Keratinocyte (primary cell): ENCODE measurements at regions not wholly inside any gene's neighbourhood (a gene's known extent, or its start where the extent isn't known, plus 50 kb on each side); places are given as distances from the start of the nearest gene placed in this dataset.

Experiments
- DNase-seq: peaks from one replicate; pipeline ENCODE4 v3.0.0-alpha.2; 2011; ENCODE audit warnings: low read depth, missing footprints, low spot score
- FAIRE-seq: peaks from 2 replicates; lab custom pipeline; 2011; peaks lifted over from hg19 to GRCh38; lab: Jason Lieb, UNC
- H2AFZ ChIP-seq: 2 replicates; pipeline ENCODE4 v1.6.0; 2012; ENCODE audit warnings: low read length, control low read depth, inconsistent platforms; ENCODE audit not compliant: control insufficient read depth
- H3K27ac ChIP-seq: 2 replicates; pipeline ENCODE4 v1.5.1; 2011; ENCODE audit warnings: low read length; ENCODE audit not compliant: control insufficient read depth, insufficient read depth
- H3K27me3 ChIP-seq: 3 replicates; pipeline ENCODE4 v1.6.0; 2011; ENCODE audit warnings: low read length; ENCODE audit not compliant: control insufficient read depth, insufficient read depth; ENCODE audit errors: extremely low read depth
- H3K36me3 ChIP-seq, 2 experiments: 2 replicates in 1 of 2; 3 replicates in 1 of 2; pipeline ENCODE4 v1.5.1; 2011; ENCODE audit warnings: low read length in 2 of 2, mild to moderate bottlenecking in 1 of 2; ENCODE audit not compliant: control insufficient read depth in 2 of 2, insufficient read depth in 2 of 2; ENCODE audit errors: extremely low read depth in 1 of 2
- H3K4me1 ChIP-seq: 3 replicates; pipeline ENCODE4 v1.5.1; 2011; ENCODE audit warnings: low read length; ENCODE audit not compliant: control insufficient read depth, insufficient read depth; ENCODE audit errors: extremely low read depth
- H3K4me2 ChIP-seq: 3 replicates; pipeline ENCODE4 v1.6.0; 2011; ENCODE audit warnings: low read depth, low read length; ENCODE audit not compliant: control insufficient read depth, insufficient read depth; ENCODE audit errors: extremely low read depth
- H3K4me3 ChIP-seq, 3 experiments: fragments of 200-600 bp in 1 of 3; sonication (generic) in 1 of 3; 2 replicates in 2 of 3; 3 replicates in 1 of 3; pipeline ENCODE4 v1.5.1; 2011 to 2016; ENCODE audit warnings: low read length in 3 of 3, mild to moderate bottlenecking in 3 of 3, control low read depth in 2 of 3, inconsistent platforms in 1 of 3, low read depth in 1 of 3, mixed read lengths in 1 of 3, mixed run types in 1 of 3, moderate library complexity in 1 of 3; ENCODE audit not compliant: control insufficient read depth in 2 of 3, insufficient read depth in 2 of 3; ENCODE audit errors: extremely low read depth in 1 of 3
- H3K79me2 ChIP-seq: 2 replicates; pipeline ENCODE4 v1.6.0; 2012; ENCODE audit warnings: low read length; ENCODE audit not compliant: control insufficient read depth, insufficient read depth
- H3K9ac ChIP-seq: 3 replicates; pipeline ENCODE4 v1.6.0; 2011; ENCODE audit warnings: low read length; ENCODE audit not compliant: control insufficient read depth, insufficient read depth; ENCODE audit errors: extremely low read depth
- H3K9me1 ChIP-seq: 3 replicates; pipeline ENCODE4 v1.6.0; 2011; ENCODE audit warnings: low read length; ENCODE audit not compliant: control insufficient read depth, insufficient read depth; ENCODE audit errors: extremely low read depth
- H3K9me3 ChIP-seq: 2 replicates; pipeline ENCODE4 v1.5.1; 2012; ENCODE audit warnings: low read depth, low read length; ENCODE audit not compliant: control insufficient read depth
- H4K20me1 ChIP-seq: 3 replicates; pipeline ENCODE4 v1.6.0; 2011; ENCODE audit warnings: low read length; ENCODE audit not compliant: control insufficient read depth, insufficient read depth; ENCODE audit errors: extremely low read depth
- EZH2 ChIP-seq: IDR thresholded peaks from one replicate; pipeline ENCODE4 v1.6.1; 2012; ENCODE audit warnings: inconsistent platforms, mild to moderate bottlenecking, low read length, moderate library complexity
- dilution Hi-C: fragments of 300-500 bp; cut with MboI; formaldehyde crosslinking; loops from one replicate; pipeline ENCODE4 v1.7.0; 2020; ENCODE audit warnings: low sequenced_read_pairs; ENCODE audit not compliant: extremely low pct_ligation_motif_present
- TF ChIP-seq, protein P1 (sequence below), 3 experiments: IDR thresholded peaks in 1 of 3; conservative IDR thresholded peaks in 1 of 3; optimal IDR thresholded peaks in 1 of 3; 2 replicates in 2 of 3; 3 replicates in 1 of 3; pipeline versions ENCODE3 to v1.5.1; 2011; ENCODE audit warnings: low read length in 3 of 3, mild to moderate bottlenecking in 3 of 3, moderate library complexity in 2 of 3, control low read depth in 1 of 3, inconsistent platforms in 1 of 3; ENCODE audit not compliant: insufficient read depth in 2 of 3; ENCODE audit errors: extremely low read depth in 1 of 3

DNA sequence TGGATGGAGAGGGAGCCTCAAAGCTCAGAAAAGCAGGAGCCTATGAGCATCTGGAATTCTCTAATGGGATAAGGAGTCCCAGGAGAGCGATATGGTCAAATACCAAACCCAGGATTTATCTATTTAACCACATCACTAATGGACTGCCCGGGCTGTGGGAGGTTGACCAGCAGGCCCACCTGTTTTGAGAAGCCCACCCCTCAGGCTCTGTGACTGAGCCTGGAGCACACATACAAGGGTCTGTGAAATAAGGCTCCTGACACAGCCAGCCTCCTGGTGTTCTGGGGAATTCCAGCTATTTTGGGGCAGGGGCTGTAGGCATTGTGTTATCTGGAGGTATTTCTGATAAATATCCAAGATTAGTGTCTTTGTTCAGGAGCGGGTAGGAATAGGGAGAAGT is 132.0 kb upstream of the C1orf21 start:
- no peaks in the 10 kb centered on the region for H3K9me1 ChIP-seq
- no peak overlapping the region for H3K4me2 ChIP-seq
- H3K4me3 ChIP-seq: no peak overlapping the region
- H3K9ac ChIP-seq: no peak overlapping the region
- no peaks in the 10 kb centered on the region for H3K79me2 ChIP-seq
- H3K27me3 ChIP-seq: peaks cover 5% of the 10 kb centered on the region
- H3K4me1 ChIP-seq: no peaks in the 10 kb centered on the region
- no peaks in the 10 kb centered on the region for H4K20me1 ChIP-seq
- no peak for DNase-seq
- TF ChIP-seq, protein P1, sequence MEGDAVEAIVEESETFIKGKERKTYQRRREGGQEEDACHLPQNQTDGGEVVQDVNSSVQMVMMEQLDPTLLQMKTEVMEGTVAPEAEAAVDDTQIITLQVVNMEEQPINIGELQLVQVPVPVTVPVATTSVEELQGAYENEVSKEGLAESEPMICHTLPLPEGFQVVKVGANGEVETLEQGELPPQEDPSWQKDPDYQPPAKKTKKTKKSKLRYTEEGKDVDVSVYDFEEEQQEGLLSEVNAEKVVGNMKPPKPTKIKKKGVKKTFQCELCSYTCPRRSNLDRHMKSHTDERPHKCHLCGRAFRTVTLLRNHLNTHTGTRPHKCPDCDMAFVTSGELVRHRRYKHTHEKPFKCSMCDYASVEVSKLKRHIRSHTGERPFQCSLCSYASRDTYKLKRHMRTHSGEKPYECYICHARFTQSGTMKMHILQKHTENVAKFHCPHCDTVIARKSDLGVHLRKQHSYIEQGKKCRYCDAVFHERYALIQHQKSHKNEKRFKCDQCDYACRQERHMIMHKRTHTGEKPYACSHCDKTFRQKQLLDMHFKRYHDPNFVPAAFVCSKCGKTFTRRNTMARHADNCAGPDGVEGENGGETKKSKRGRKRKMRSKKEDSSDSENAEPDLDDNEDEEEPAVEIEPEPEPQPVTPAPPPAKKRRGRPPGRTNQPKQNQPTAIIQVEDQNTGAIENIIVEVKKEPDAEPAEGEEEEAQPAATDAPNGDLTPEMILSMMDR (optimal IDR thresholded peaks at IDR 0.05 in 1 of 3, IDR thresholded peaks at IDR 0.05 in 1 of 3, conservative IDR thresholded peaks at IDR 0.05 in 1 of 3; ENCODE audit: extremely low read depth in 1 of 3, insufficient read depth in 2 of 3, low read length in 3 of 3): no peak
- TF ChIP-seq EZH2: no peak
- no peak overlapping the region for H2AFZ ChIP-seq
- H3K36me3 ChIP-seq: no peaks in the 10 kb centered on the region
- H3K9me3 ChIP-seq: no peaks in the 10 kb centered on the region
- dilution Hi-C loops: no loop called here
- H3K27ac ChIP-seq: no peak overlapping the region
- no peak for FAIRE-seq

DNA sequence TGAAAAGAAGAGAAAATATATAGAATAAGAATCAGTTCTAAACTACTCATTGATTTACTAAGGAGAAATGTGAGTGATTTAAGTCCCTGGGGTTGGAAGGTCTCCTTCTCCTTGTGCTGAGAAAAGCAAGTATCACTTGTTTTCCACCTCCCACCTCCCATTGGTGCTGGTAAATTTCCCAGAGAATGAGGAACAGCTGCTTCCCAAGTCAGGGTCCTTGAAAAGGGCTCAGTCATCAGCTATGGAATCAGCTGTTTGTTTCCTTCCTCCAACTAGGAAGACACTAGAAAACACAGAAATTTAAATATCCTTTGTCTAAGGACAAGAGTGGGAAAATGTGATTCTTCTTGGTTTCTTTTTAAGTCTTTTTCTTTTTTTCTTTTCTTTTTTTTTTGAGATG is 131.3 kb upstream of the C1orf21 start:
- dilution Hi-C loops: no loop called here
- H3K9me3 ChIP-seq: no peaks in the 10 kb centered on the region
- no peaks in the 10 kb centered on the region for H3K9me1 ChIP-seq
- H3K4me1 ChIP-seq: no peaks in the 10 kb centered on the region
- peaks cover 1% of the 10 kb centered on the region for H3K27me3 ChIP-seq
- TF ChIP-seq EZH2: no peak
- TF ChIP-seq, protein P1 (optimal IDR thresholded peaks at IDR 0.05 in 1 of 3, IDR thresholded peaks at IDR 0.05 in 1 of 3, conservative IDR thresholded peaks at IDR 0.05 in 1 of 3; ENCODE audit: extremely low read depth in 1 of 3, insufficient read depth in 2 of 3, low read length in 3 of 3): no peak
- no peaks in the 10 kb centered on the region for H3K36me3 ChIP-seq
- no peak for FAIRE-seq
- no peaks in the 10 kb centered on the region for H4K20me1 ChIP-seq
- DNase-seq: no peak
- H3K4me3 ChIP-seq: no peak overlapping the region
- no peak overlapping the region for H3K9ac ChIP-seq
- H3K27ac ChIP-seq: no peak overlapping the region
- H3K4me2 ChIP-seq: no peak overlapping the region
- no peak overlapping the region for H2AFZ ChIP-seq
- no peaks in the 10 kb centered on the region for H3K79me2 ChIP-seq
